B cell (primary cell): ENCODE measurements at regions not wholly inside any gene's neighbourhood (a gene's known extent, or its start where the extent isn't known, plus 50 kb on each side); places are given as distances from the start of the nearest gene placed in this dataset.

Source experiments
- ATAC-seq: fragments of 200-7000 bp; cut with Tn5 transposase; one replicate; pipeline ENCODE4 v1.10.0; 2021; ENCODE audit warnings: low read depth, mild to moderate bottlenecking, moderate number of reproducible peaks, moderate library complexity
- CTCF ChIA-PET: fragments of 350-600 bp; sonication (Branson Sonifier 250); formaldehyde crosslinking; loops from one replicate; lab custom pipeline; 2021; ENCODE audit warnings: antibody characterized with exemption, inconsistent platforms; lab: Charles Lee
- POLR2A ChIA-PET: fragments of 350-600 bp; sonication (Branson Sonifier 250); formaldehyde crosslinking; loops from one replicate; lab custom pipeline; 2021; ENCODE audit warnings: antibody characterized with exemption; lab: Charles Lee
- DNase-seq: peaks from one replicate; pipeline ENCODE4 v3.0.0; 2013
- H2AFZ ChIP-seq: 2 replicates; pipeline ENCODE4 v1.6.1; 2012; ENCODE audit warnings: mild to moderate bottlenecking, low read depth, low read length; ENCODE audit not compliant: insufficient read depth, poor library complexity, severe bottlenecking
- H3K27ac ChIP-seq, 2 donors: 1 replicate in 1 of 2; 2 replicates in 1 of 2; pipeline ENCODE4 v1.5.1; 2012 to 2013; ENCODE audit warnings: low read length in 2 of 2, mild to moderate bottlenecking in 2 of 2, moderate library complexity in 1 of 2
- H3K27me3 ChIP-seq, 4 experiments: fragments of 200-600 bp in 1 of 4; sonication (generic) in 1 of 4; replicated peaks in 1 of 4; 1 replicate in 2 of 4; 2 replicates in 2 of 4; pipeline versions ENCODE4 v1.6.1 to v1.7.0; 2013 to 2016; ENCODE audit warnings: low read length in 3 of 4, mild to moderate bottlenecking in 2 of 4, mixed read lengths in 1 of 4, moderate library complexity in 1 of 4; ENCODE audit not compliant: insufficient read depth in 4 of 4, control insufficient read depth in 3 of 4; ENCODE audit errors: control extremely low read depth in 1 of 4
- H3K36me3 ChIP-seq, 2 experiments: replicated peaks in 1 of 2; 1 replicate in 1 of 2; 2 replicates in 1 of 2; pipeline versions ENCODE4 v1.6.1 to v1.7.1; 2013; ENCODE audit warnings: low read length in 1 of 2; ENCODE audit not compliant: insufficient read depth in 2 of 2, control insufficient read depth in 1 of 2; ENCODE audit errors: control extremely low read depth in 1 of 2, extremely low read depth in 1 of 2
- H3K4me1 ChIP-seq, 2 donors: fragments of 200-600 bp in 1 of 2; sonication (generic) in 1 of 2; 1 replicate in 1 of 2; 2 replicates in 1 of 2; pipeline versions ENCODE4 v1.5.1 to v1.6.1; 2013 to 2017; ENCODE audit warnings: low read length in 2 of 2; ENCODE audit not compliant: control insufficient read depth in 2 of 2, insufficient read depth in 2 of 2
- H3K4me2 ChIP-seq: replicated peaks from 2 replicates; pipeline ENCODE3; 2012; ENCODE audit warnings: mild to moderate bottlenecking, low read depth, low read length; ENCODE audit not compliant: poor library complexity, severe bottlenecking
- H3K4me3 ChIP-seq, 5 experiments: fragments of 200-600 bp in 1 of 5; sonication (generic) in 1 of 5; 1 replicate in 3 of 5; 2 replicates in 2 of 5; pipeline versions ENCODE4 v1.5.1 to v1.7.0; 2011 to 2016; ENCODE audit warnings: low read length in 4 of 5, mild to moderate bottlenecking in 4 of 5, low read depth in 2 of 5, control low read depth in 1 of 5, moderate library complexity in 1 of 5; ENCODE audit not compliant: insufficient read depth in 1 of 5; ENCODE audit errors: control extremely low read depth in 1 of 5, extremely low read depth in 1 of 5
- H3K79me2 ChIP-seq: fragments of 200-600 bp; sonication (generic); one replicate; pipeline ENCODE4 v1.6.0; 2016; ENCODE audit warnings: low read length; ENCODE audit not compliant: control insufficient read depth, insufficient read depth
- H3K9ac ChIP-seq: fragments of 200-600 bp; sonication (generic); 2 replicates; pipeline ENCODE4 v1.6.1; 2017; ENCODE audit warnings: mild to moderate bottlenecking, low read length, moderate library complexity
- H3K9me3 ChIP-seq, 3 donors: one replicate each; pipeline versions ENCODE4 v1.6.1 to v1.7.1; 2013; ENCODE audit warnings: low read length in 2 of 3; ENCODE audit not compliant: control insufficient read depth in 2 of 3, insufficient read depth in 1 of 3; ENCODE audit errors: control extremely low read depth in 1 of 3
- H4K20me1 ChIP-seq: 2 replicates; pipeline ENCODE4 v1.6.0; 2012; ENCODE audit warnings: mild to moderate bottlenecking, low read length; ENCODE audit not compliant: insufficient read depth, control insufficient read depth, poor library complexity, severe bottlenecking
- H3K27ac Mint-ChIP-seq: one replicate; pipeline ENCODE4 v1.8.0; 2021; ENCODE audit warnings: mixed read lengths
- H3K27me3 Mint-ChIP-seq: one replicate; pipeline ENCODE4 v1.8.0; 2021; ENCODE audit warnings: mixed read lengths
- H3K4me1 Mint-ChIP-seq: one replicate; pipeline ENCODE4 v1.8.0; 2021; ENCODE audit warnings: mixed read lengths
- H3K4me3 Mint-ChIP-seq: one replicate; pipeline ENCODE4 v1.8.0; 2021; ENCODE audit warnings: mixed read lengths
- H3K9me3 Mint-ChIP-seq: one replicate; pipeline ENCODE4 v1.8.0; 2022; ENCODE audit warnings: mixed read lengths; ENCODE audit not compliant: insufficient read depth
- CTCF ChIP-seq: fragments of 200-600 bp; IDR thresholded peaks from one replicate; pipeline ENCODE4 v1.8.0; 2022; ENCODE audit warnings: antibody characterized with exemption, mild to moderate bottlenecking
- EZH2 ChIP-seq: IDR thresholded peaks from 2 replicates; pipeline ENCODE4 v1.6.1; 2012; ENCODE audit warnings: borderline replicate concordance, low read depth, mild to moderate bottlenecking, moderate library complexity, low read length; ENCODE audit not compliant: insufficient read depth, poor library complexity, severe bottlenecking
- WGBS: methylation state at CpG from one replicate; pipeline ENCODE4 v1.1.5; 2013; ENCODE audit warnings: missing lambda C conversion rate; ENCODE audit not compliant: insufficient coverage; 5-methylcytosine and 5-hydroxymethylcytosine counted together
- intact Hi-C: fragments of 100-400 bp; cut with micrococcal nuclease; formaldehyde crosslinking; loops from one replicate; pipeline ENCODE4 v1.10.0; 2022

GRCh38 chr2:235421618-235422017 lies 72.2 kb upstream of the AGAP1 start:
- Histone ChIP-seq H3K79me2 (no peaks in the 10 kb centered on the region), H3K36me3 (no peaks in the 10 kb centered on the region), H3K4me2 (no peak overlapping the region), H3K27ac (no peak overlapping the region), H3K9ac (no peak overlapping the region), H3K27me3 (no peaks in the 10 kb centered on the region), H3K4me3 (no peak overlapping the region), H4K20me1 (no peaks in the 10 kb centered on the region), H2AFZ (no peak overlapping the region), H3K4me1 (no peaks in the 10 kb centered on the region), H3K9me3 (peaks cover 0 to 6% (median 0%) of the 10 kb centered on the region in 3 donors)
- no peak overlapping the region for H3K4me3 Mint-ChIP-seq
- H3K4me1 Mint-ChIP-seq, result no peaks in the 10 kb centered on the region
- H3K27me3 Mint-ChIP-seq, result peaks cover 4% of the 10 kb centered on the region
- DNase-seq (no peak), ATAC-seq (no peak)
- WGBS, result 81% methylated on average over 2 of the region's 2 CpGs
- ChIA-PET CTCF (no interaction called here), POLR2A (no interaction called here)
- no peak for TF ChIP-seq CTCF
- intact Hi-C loops, result no loop called here
- H3K27ac Mint-ChIP-seq, result no peak overlapping the region
- H3K9me3 Mint-ChIP-seq, result peaks cover 9% of the 10 kb centered on the region

- H3K79me2 ChIP-seq, result no peaks in the 10 kb centered on the region
- Mint-ChIP-seq H3K27me3 (peaks cover 4% of the 10 kb centered on the region), H3K9me3 (peaks cover 3% of the 10 kb centered on the region), H3K4me1 (no peaks in the 10 kb centered on the region), H3K4me3 (no peak overlapping the region), H3K27ac (no peak overlapping the region)
- POLR2A ChIA-PET, result no interaction called here
- ATAC-seq (no peak), DNase-seq (no peak)
- H3K27ac ChIP-seq, result no peak overlapping the region
- H3K9ac ChIP-seq, result no peak overlapping the region
- H3K4me1 ChIP-seq, result no peaks in the 10 kb centered on the region
- peaks cover 0 to 6% (median 0%) of the 10 kb centered on the region in 3 donors for H3K9me3 ChIP-seq
- H3K36me3 ChIP-seq, result no peaks in the 10 kb centered on the region
- no peak overlapping the region for H3K4me3 ChIP-seq
- no peak for TF ChIP-seq CTCF
- no peak for TF ChIP-seq EZH2
- no peak overlapping the region for H2AFZ ChIP-seq
- intact Hi-C loops, result no loop called here
- CTCF ChIA-PET, result interaction anchor here (0.8 kb wide), 1 partner anchor 16 kb away, joined by 4 read pairs; no protein-coding TSS in a partner anchor
- no peaks in the 10 kb centered on the region for H4K20me1 ChIP-seq
- H3K4me2 ChIP-seq, result no peak overlapping the region
- no peaks in the 10 kb centered on the region for H3K27me3 ChIP-seq
- WGBS, result 87% methylated on average over 4 of the region's 6 CpGs
These were observed 63.3 kb upstream of the AGAP1 start for GRCh38 chr2:235430366-235431083.
